Activated CD4-positive, CD25-positive, alpha-beta regulatory T cell treated with anti-CD3 and anti-CD28 coated beads, Interleukin-2, amount 50 U/mL, for 16 hours (primary cell): ENCODE measurements at regions not wholly inside any gene's neighbourhood (a gene's known extent, or its start where the extent isn't known, plus 50 kb on each side); places are given as distances from the start of the nearest gene placed in this dataset.

ENCODE experiments used
- DNase-seq: peaks from one replicate; pipeline ENCODE4 v3.0.0-alpha.2; 2020; ENCODE audit warnings: low read depth, low spot score

GRCh38 chr6:134527108-134527787 is 209.3 kb upstream of the SGK1 start:
- DNase-seq: no peak

GRCh38 chr6:134525190-134525868 is 207.4 kb upstream of the SGK1 start:
- no peak for DNase-seq

GRCh38 chr6:134523903-134524650 is 206.2 kb upstream of the SGK1 start:
- DNase-seq: no peak

- DNase-seq: no peak
Observed at GRCh38 chr6:134523051-134523450, 205.1 kb upstream of the SGK1 start.

- DNase-seq: no peak
Observed at GRCh38 chr6:134521116-134521501, 203.2 kb upstream of the SGK1 start.

GRCh38 chr6:134520181-134521115 is 202.5 kb upstream of the SGK1 start:
- DNase-seq: no peak

GRCh38 chr6:134519465-134519864 is 201.6 kb upstream of the SGK1 start:
- DNase-seq: no peak

- DNase-seq: no peak
Observed at GRCh38 chr6:134517868-134518267, 200.0 kb upstream of the SGK1 start.

GRCh38 chr6:134517145-134517658 is 199.3 kb upstream of the SGK1 start:
- no peak for DNase-seq

GRCh38 chr6:134516582-134516981 is 198.7 kb upstream of the SGK1 start:
- DNase-seq: no peak

GRCh38 chr6:134515986-134516385 is 198.1 kb upstream of the SGK1 start:
- no peak for DNase-seq

GRCh38 chr6:134512981-134513391 is 195.1 kb upstream of the SGK1 start:
- no peak for DNase-seq

GRCh38 chr6:134511984-134512683 is 194.2 kb upstream of the SGK1 start:
- no peak for DNase-seq

GRCh38 chr6:134510920-134511319 is 193.0 kb upstream of the SGK1 start:
- no peak for DNase-seq

GRCh38 chr6:134510142-134510541 is 192.2 kb upstream of the SGK1 start:
- DNase-seq: no peak

GRCh38 chr6:134508862-134509498 is 191.1 kb upstream of the SGK1 start:
- no peak for DNase-seq

GRCh38 chr6:134506162-134506561 is 188.2 kb upstream of the SGK1 start:
- no peak for DNase-seq

GRCh38 chr6:134503585-134504281 is 185.8 kb upstream of the SGK1 start:
- no peak for DNase-seq
